DMS 273 (cell line): ENCODE measurements at regions not wholly inside any gene's neighbourhood (a gene's known extent, or its start where the extent isn't known, plus 50 kb on each side); places are given as distances from the start of the nearest gene placed in this dataset.

Experiments
- DNase-seq: peaks from one replicate; lab custom pipeline; 2025; ENCODE audit not compliant: unreplicated experiment; lab: John Stamatoyannopoulos, UW

DNA sequence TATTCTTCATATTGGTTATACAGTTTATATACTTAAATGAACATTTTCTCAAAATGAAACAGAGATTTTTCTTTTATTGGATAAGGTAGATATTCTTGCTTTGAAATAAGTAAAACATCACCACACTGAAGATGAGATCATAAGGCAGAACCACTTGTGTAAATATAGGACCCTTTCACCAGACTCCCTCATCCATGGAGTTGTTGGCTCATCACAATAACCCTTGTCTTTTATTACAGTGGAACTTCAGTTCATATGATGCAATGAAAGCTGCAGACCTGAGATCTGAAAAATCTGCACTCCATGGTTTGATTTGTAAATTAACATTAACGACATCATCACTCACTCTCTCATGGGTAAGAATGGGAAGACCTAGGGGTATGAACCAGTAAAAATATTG, 51.9 kb upstream of the DBX2 start:
- DNase-seq, result no peak

DNA sequence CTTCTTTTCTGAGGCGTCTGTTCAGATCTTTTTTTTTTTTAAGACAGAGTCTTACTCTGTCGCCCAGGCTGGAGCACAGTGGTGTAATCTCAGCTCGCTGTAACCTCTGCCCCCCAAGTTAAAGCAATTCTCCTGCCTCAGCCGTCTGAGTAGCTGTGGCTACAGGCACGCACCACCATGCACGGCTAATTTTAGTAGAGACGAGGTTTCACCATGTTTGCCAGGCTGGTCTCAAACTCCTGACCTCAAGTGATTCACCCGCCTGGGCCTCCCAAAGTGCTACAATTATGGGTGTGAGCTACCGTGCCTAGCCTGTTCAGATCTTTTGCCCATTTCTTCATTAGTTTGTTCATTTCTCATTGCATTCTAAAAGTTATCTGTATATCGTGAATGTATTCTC, 55.1 kb upstream of the DBX2 start:
- DNase-seq, result no peak

DNA sequence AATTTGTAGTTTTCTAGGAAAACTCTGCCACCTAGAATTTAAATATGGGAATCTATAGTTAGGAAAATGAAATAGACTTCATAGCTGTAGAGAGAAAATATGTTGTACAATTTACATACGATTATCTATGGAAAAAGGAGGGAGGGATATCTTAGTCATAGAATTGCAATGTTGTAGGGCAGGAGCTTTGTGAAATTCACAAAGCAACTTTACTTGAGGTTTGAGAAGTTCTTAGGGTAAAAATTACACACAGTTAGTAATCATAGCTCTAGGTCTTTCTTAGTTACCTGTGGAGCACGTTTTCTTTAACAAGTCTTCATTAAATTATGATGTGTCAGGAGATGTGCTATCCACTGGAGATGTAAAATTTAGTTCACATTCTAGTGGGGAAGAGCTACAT, 61.4 kb upstream of the DBX2 start:
- no peak for DNase-seq

DNA sequence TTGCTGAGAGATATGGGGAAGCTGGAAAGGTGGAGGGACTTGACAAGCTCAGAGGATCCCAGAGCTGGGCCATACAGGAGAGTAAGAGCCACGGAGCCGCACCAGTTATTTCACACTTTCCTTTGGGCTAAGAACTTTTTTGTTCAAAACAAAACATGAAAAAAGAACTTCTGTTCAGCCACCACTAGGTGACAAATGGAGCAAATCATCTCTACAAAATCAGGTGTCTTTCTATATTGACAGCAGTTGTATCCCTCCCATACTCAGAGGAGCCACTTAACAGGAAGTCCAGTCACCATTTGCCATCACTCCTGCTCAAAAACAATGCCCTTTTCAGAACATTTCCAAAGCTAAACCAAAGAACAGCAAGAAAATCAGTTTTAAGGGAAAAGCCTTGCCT, 70.3 kb upstream of the DBX2 start:
- peak; percentile 1 for DNase-seq

DNA sequence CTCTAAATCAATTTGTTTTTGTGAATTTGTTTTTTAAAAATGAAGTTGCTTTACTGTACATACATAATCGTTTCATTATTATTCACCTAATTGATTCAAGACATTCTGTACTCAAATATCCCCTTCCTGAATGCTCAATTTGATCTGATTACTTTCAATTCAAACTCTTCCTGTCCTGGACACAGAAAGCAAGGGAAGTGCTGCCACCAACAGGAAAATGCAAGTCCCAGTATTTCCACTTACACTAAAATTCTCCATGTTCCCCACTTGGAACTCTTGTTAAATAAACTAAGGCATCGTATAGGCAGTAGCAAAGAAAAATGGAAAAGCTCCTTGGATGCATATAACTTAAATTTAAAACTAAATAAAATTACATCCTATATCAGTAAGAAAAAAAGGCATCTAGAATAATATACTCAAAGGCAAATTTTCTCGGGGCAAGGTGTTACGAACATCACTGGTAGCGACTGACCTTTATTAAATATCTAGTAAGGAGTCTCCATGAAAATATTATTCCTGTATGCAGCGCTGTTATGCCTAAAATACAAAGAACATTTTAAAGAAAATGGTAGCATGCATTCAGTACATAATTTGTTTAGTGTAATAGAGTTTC, 72.0 kb upstream of the DBX2 start:
- DNase-seq, result peak; percentile 56

DNA sequence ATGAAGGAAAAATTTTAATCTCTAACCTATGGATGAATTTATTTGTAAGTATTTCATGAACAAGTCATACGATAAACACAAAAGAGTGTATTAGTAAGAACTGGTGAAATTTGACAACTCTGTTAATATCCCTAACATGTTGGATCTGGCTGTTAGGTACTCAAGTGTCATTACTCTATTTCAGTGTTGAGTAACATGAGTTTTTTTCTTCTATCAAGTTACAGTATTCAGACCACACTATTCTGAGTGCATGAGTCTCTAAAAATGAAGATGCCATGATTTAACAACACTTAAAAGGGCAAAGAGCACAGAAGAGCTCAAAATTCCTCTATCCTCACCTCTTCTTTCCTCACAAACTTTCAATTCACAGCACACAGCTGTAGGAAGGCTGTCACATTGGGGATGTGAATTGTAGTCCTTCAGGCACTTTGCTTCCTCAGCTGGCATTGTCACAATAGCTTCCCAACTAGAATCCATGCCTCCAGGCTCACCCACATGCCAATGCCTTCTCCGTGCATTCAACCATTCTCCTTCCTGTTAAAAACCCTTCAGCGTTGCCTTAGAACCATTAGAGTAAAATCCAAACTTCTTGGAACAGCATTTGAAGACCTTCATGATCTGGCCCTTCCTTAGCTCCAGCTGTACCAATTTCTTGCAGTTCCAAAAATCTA, 73.7 kb upstream of the DBX2 start:
- no peak for DNase-seq

DNA sequence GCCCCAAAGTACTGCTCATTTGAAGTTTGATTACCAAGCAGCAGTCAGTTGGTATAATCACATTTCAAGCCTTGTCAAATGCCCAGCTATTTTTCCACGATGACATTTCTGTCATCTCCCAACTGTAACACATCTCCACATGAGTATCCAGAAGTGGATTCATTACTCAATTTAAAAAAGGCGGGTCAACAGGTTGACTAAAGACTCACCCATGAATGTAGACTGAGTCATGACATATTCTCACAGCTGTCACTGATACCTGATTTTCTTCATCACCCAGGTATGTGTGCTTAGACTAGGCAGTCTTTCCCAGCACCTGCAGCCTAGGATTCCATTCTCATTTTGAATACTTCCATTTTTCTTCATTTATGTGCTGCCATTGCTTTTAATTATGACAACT, 75.1 kb upstream of the DBX2 start:
- no peak for DNase-seq

DNA sequence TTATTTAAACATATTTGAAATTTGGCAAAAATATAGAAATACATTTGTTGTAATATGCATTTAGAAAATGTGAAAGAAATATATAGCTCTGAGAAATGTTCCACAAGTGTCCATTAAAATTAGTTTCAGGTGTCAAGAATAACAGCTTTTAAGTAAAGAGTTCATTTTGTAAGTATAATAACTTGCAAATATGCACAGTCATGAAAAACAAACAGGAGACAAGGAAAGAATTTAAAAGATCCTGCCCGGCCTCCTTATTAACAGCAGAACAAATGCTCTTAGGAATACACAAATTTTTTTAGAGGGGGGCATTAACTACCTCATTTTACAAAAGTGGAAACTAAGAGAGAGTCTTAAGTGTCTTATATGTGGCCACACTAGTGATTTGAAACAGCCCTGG, 77.7 kb upstream of the DBX2 start:
- no peak for DNase-seq

DNA sequence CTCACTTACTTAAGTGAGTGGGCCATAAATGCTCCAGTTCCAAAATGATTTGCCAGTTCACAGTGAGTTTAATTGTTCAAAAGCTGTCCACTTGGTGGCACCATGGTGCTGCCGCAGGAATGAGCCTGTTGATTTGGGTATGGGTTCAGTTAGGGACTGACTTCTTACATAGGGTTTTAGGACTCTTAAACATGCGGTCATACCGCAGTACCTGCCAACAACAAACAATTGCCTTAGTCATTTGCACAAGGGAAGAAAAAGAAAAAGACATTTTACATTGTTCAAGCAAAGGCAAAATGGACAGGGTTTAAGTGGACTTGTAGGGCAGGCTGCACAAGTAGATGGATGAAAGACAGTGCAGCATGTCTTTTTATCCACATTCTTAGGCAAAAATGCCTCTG, 80.0 kb upstream of the DBX2 start:
- DNase-seq, result peak; percentile 73

DNA sequence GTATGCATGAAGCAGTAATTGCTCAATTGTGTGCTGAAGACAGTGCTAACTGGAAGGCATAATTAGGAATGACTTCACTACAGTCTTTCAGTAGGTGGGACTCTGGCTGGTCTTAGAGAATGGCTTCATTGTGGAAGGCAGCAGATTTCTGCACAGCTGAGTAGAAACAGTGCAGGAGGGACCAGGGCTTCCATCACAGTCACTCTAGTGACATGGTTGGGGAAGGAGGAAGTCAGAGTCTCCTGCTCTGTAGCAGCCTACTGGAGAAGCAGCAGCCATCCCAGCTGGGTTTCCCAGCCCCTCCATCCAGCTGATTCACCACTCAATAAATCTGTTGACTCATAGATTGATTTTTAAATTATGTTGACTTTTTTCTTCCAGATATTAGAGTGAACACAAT, 80.6 kb upstream of the DBX2 start:
- DNase-seq, result no peak

DNA sequence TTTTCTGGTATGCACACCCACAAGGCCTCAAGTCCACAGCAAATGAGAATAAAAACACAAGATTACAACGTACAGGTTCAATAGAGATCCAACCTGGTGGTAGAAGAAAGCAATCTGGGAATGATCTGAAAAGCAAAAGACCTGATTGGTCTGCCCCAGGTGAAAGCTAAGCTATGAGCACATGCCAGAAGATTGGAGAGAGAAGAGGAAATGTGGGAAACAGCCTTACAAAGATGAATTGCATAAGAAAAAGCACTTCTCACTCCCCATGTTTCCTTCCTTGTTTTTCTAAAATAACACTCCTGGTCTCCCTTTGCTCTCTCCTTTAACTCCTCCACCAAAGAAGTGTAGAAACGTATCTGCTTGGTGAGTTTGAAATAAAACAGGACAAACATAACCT, 77.3 kb upstream of the ANO6 start:
- no peak for DNase-seq

DNA sequence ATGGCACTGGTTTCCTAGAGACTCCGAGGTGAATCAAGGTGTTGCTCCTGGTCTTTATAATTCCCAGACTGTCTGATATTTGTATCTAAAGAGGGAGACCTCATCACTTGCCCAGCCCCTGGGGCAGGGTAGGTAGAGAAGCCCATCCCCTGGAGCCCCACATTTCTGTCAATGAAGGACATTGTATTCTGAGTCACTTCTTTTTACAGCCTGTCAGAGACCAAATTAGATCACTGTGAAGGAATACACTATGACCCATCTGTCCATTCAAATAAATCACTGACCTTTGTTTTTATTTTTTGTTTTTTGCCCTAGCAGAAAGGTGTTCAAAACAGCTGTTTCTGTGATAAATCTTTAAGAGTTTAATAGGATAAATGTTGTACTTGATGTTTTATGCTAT, 67.9 kb upstream of the ANO6 start:
- no peak for DNase-seq

DNA sequence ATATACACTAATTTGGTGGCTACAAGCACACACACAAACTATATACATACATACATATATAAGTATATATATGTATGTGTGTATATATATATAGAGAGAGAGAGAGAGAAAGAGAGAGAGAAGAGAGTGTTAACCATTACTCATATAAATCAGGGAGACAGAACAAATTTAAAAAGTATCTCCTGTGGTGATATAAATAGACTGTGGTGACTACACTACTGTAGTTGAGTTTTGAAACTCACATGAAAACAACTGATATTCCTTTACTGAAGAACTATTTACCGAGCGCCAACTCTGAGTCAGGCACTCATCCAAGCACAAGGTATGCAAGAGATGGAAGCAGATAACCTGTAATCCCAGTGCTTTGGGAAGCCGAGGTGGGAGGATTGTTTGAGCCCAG, 67.3 kb upstream of the ANO6 start:
- DNase-seq, result no peak

DNA sequence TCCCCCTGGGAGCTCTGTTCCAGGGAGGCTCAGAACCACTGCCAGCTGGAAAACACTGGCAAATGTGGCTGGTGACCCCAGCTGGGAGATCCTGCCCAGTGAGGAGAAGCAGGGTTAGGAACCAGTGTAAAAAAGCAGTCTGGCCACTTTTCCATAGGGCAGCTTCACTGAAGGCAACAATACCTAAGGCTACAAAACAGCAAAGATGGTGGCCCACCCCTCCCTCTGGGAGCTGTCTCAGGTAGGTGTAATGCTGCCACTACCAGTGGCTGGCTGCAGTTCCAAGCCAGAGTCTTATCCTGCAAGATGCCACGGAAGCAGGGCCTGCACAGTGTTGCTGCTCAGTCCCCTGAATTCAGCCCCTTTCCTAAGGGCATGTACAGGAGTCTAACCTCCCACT, 50.6 kb upstream of the ANO6 start:
- DNase-seq, result no peak

DNA sequence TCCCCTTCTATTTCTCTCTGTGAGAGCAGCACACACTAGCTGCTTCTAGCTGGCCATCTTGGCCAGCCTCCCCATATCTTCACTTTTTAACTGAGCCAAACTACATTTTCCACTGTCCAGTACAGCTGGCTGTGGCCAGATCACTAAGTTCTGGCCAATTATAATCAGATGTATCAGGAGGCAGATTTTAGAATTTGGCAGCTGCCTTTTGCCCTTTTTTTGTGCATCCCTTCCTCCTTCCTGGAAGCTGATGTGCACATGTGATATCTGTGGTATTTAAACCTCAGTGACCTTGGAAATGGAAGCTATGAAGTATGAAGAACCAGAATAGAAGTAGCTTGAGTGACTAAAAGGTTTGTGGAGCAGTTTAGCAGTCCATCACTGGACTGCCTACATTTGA, 49.8 kb upstream of the ANO6 start:
- DNase-seq, result no peak
